Activated T-cell treated with anti-CD3 and anti-CD28 coated beads, Interleukin-2, amount 50 U/mL, for 4 hours (primary cell): ENCODE measurements at regions not wholly inside any gene's neighbourhood (a gene's known extent, or its start where the extent isn't known, plus 50 kb on each side); places are given as distances from the start of the nearest gene placed in this dataset.

Source experiments
- ATAC-seq, 2 donors: fragments of 200-7000 bp; cut with Tn5 transposase; one replicate each; pipeline ENCODE4 v1.10.0; 2021
- DNase-seq: peaks from one replicate; pipeline ENCODE4 v3.0.0-alpha.2; 2020
- H3K27me3 Mint-ChIP-seq: one replicate; pipeline ENCODE4 v1.8.0; 2021; ENCODE audit warnings: low read depth, mixed read lengths
- H3K36me3 Mint-ChIP-seq: one replicate; pipeline ENCODE4 v1.8.0; 2022; ENCODE audit warnings: mixed read lengths; ENCODE audit not compliant: insufficient read depth
- H3K4me1 Mint-ChIP-seq: one replicate; pipeline ENCODE4 v1.8.0; 2021; ENCODE audit warnings: low read depth, mixed read lengths
- H3K4me3 Mint-ChIP-seq: one replicate; pipeline ENCODE4 v1.8.0; 2021; ENCODE audit warnings: mild to moderate bottlenecking, moderate library complexity, mixed read lengths
- H3K9me3 Mint-ChIP-seq: one replicate; pipeline ENCODE4 v1.8.0; 2021; ENCODE audit warnings: mixed read lengths

- Mint-ChIP-seq H3K4me1 (no peaks in the 10 kb centered on the region), H3K9me3 (no peaks in the 10 kb centered on the region), H3K36me3 (no peaks in the 10 kb centered on the region), H3K4me3 (no peak overlapping the region), H3K27me3 (peaks cover 8% of the 10 kb centered on the region)
- no peak for DNase-seq
- ATAC-seq = no peak
Observed at GRCh38 chr1:38546636-38547035, 312.9 kb downstream of the RRAGC start.

GRCh38 chr1:38541223-38541622 lies 318.3 kb downstream of the RRAGC start:
- no peak for ATAC-seq
- no peak for DNase-seq

DNA sequence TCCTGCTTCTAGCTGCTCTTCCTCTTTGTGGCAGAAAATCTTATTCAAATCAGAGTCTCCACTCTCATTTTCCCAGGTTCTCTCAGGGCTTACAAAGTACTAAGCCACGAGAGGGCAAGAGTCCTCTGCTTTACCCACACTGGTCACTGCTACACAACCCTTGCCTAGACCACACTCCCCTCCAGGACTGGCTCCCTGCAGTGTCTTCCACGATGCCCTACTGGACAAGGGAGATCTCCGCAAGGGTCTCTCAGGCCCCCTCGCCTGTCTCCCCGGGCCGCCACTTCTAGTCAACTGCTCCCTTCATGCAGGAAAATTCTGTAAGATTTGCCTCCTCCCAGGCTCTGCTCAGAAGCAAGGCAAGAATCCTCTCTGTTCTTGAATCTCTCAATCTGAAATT lies 319.6 kb downstream of the RRAGC start:
- no peak for DNase-seq
- Mint-ChIP-seq H3K4me3 (no peak overlapping the region), H3K9me3 (no peaks in the 10 kb centered on the region), H3K36me3 (no peaks in the 10 kb centered on the region), H3K4me1 (no peaks in the 10 kb centered on the region), H3K27me3 (peaks cover 14% of the 10 kb centered on the region)
- no peak for ATAC-seq

More at GRCh38 chr1:38541223-38541622, 318.3 kb downstream of the RRAGC start:
- Mint-ChIP-seq H3K4me3 (no peak overlapping the region), H3K4me1 (no peaks in the 10 kb centered on the region), H3K9me3 (no peaks in the 10 kb centered on the region), H3K27me3 (peaks cover 14% of the 10 kb centered on the region), H3K36me3 (no peaks in the 10 kb centered on the region)

- ATAC-seq (no peak), DNase-seq (no peak)
- Mint-ChIP-seq H3K4me1 (peaks cover 1% of the 10 kb centered on the region), H3K36me3 (no peaks in the 10 kb centered on the region), H3K4me3 (no peak overlapping the region), H3K27me3 (peaks cover 14% of the 10 kb centered on the region), H3K9me3 (no peaks in the 10 kb centered on the region)
Observed at GRCh38 chr1:38538834-38539233, 320.7 kb downstream of the RRAGC start.

- no peaks in the 10 kb centered on the region for H3K36me3 Mint-ChIP-seq
- peaks cover 5% of the 10 kb centered on the region for H3K4me1 Mint-ChIP-seq
- H3K27me3 Mint-ChIP-seq = peaks cover 14% of the 10 kb centered on the region
- H3K4me3 Mint-ChIP-seq = no peak overlapping the region
- DNase-seq (no peak), ATAC-seq (no peak)
- H3K9me3 Mint-ChIP-seq = no peaks in the 10 kb centered on the region
Observed at GRCh38 chr1:38536089-38536488, 323.5 kb downstream of the RRAGC start.

- ATAC-seq = no peak
- Mint-ChIP-seq H3K4me1 (peaks cover 5% of the 10 kb centered on the region), H3K9me3 (no peaks in the 10 kb centered on the region), H3K36me3 (no peaks in the 10 kb centered on the region), H3K27me3 (peaks cover 10% of the 10 kb centered on the region), H3K4me3 (no peak overlapping the region)
- DNase-seq = no peak
Observed at GRCh38 chr1:38534473-38534823, 325.1 kb downstream of the RRAGC start.

GRCh38 chr1:38533772-38534472 lies 325.6 kb downstream of the RRAGC start:
- no peaks in the 10 kb centered on the region for H3K36me3 Mint-ChIP-seq
- no peaks in the 10 kb centered on the region for H3K9me3 Mint-ChIP-seq

GRCh38 chr1:38530957-38531356 lies 328.6 kb downstream of the RRAGC start:
- Mint-ChIP-seq H3K4me1 (peaks cover 17% of the 10 kb centered on the region), H3K4me3 (no peak overlapping the region), H3K9me3 (no peaks in the 10 kb centered on the region), H3K36me3 (no peaks in the 10 kb centered on the region), H3K27me3 (peaks cover 7% of the 10 kb centered on the region)
- no peak for DNase-seq
- no peak for ATAC-seq

More at GRCh38 chr1:38533772-38534472, 325.6 kb downstream of the RRAGC start:
- H3K4me1 Mint-ChIP-seq = peaks cover 5% of the 10 kb centered on the region
- no peak for DNase-seq
- peaks cover 9% of the 10 kb centered on the region for H3K27me3 Mint-ChIP-seq
- peak; percentile 95 for ATAC-seq
- no peak overlapping the region for H3K4me3 Mint-ChIP-seq

DNA sequence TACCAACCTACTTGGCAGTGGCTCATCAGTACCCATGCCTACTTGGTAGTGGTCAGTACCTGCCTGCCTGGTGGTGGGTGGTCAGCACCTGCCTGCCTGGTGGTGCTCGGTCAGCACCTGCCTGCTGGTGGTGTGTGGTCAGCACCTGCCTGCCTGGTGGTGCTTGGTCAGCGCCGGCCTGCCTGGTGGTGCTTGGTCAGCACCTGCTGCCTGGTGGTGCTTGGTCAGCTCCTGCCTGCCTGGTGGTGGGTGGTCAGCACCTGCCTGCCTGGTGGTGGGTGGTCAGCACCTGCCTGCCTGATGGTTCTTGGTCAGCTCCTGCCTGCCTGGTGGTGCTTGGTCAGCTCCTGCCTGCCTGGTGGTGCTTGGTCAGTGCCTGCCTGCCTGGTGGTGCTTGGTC lies 329.6 kb downstream of the RRAGC start:
- Mint-ChIP-seq H3K27me3 (peaks cover 7% of the 10 kb centered on the region), H3K4me1 (peaks cover 17% of the 10 kb centered on the region), H3K36me3 (no peaks in the 10 kb centered on the region), H3K4me3 (no peak overlapping the region), H3K9me3 (no peaks in the 10 kb centered on the region)
- DNase-seq (no peak), ATAC-seq (no peak)

DNA sequence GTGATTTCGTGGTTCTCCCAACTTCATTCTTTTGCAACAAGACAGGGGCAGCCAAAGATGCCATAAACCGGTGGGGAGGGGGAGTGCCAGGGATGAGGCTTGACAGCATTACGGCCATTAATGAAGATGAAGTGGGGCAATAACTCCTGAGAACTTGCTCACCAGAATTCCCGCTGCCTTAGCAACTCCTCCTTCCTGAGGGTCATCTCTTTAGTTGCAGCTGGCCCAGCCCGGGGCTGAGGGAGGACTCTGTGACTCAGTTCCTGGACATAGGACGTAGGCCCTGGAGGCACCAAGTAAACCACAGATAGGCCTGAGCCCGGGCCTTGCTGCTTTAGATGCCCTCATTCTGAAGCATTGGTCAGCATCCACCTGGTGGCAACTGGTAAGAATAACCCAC lies 330.2 kb downstream of the RRAGC start:
- Mint-ChIP-seq H3K4me3 (no peak overlapping the region), H3K27me3 (peaks cover 10% of the 10 kb centered on the region), H3K4me1 (peaks cover 17% of the 10 kb centered on the region), H3K36me3 (no peaks in the 10 kb centered on the region), H3K9me3 (no peaks in the 10 kb centered on the region)
- ATAC-seq (no peak), DNase-seq (no peak)

- no peak overlapping the region for H3K4me3 Mint-ChIP-seq
- H3K36me3 Mint-ChIP-seq = no peaks in the 10 kb centered on the region
- H3K27me3 Mint-ChIP-seq = peaks cover 14% of the 10 kb centered on the region
- H3K9me3 Mint-ChIP-seq = no peaks in the 10 kb centered on the region
- H3K4me1 Mint-ChIP-seq = peaks cover 14% of the 10 kb centered on the region
- no peak for DNase-seq
- no peak for ATAC-seq
Observed at GRCh38 chr1:38528623-38529022, 330.9 kb downstream of the RRAGC start.

DNA sequence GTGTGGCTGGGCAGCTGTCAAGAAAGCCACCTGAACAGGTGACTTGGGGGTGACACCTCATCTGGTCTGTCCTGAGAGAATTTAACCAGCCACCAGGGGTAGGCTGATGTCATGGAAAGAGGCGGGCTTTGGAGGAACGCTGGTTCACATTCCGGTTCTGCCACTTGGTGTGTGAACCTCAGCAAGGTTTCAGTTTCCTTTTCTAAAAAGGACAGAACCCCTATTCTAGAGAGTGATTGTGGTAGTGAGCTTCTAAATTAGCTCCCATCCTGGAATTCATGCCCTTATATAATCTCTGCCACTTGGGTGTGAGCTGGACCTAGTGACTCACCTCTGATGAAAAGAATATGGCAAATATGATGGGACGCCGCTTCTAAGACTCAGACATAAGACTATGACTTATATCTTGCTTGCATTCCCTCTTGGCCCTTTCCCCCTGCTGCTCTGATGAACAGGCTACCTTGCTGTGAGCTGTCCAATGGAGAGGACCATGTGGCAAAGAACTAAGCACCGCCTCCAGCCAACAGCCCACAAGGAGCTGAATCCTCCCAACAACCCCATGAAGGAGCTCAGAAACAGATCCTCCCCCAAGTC lies 332.1 kb downstream of the RRAGC start:
- peaks cover 12% of the 10 kb centered on the region for H3K4me1 Mint-ChIP-seq
- ATAC-seq (peak; percentile 79 to 83), DNase-seq (peak; percentile 51)
- H3K4me3 Mint-ChIP-seq = no peak overlapping the region
- H3K9me3 Mint-ChIP-seq = no peaks in the 10 kb centered on the region
- peaks cover 19% of the 10 kb centered on the region for H3K27me3 Mint-ChIP-seq
- H3K36me3 Mint-ChIP-seq = no peaks in the 10 kb centered on the region

- Mint-ChIP-seq H3K9me3 (no peaks in the 10 kb centered on the region), H3K4me3 (no peak overlapping the region), H3K27me3 (peaks cover 22% of the 10 kb centered on the region), H3K4me1 (peaks cover 12% of the 10 kb centered on the region), H3K36me3 (no peaks in the 10 kb centered on the region)
- no peak for ATAC-seq
- DNase-seq = no peak
Observed at GRCh38 chr1:38526046-38526445, 333.5 kb downstream of the RRAGC start.

GRCh38 chr1:38525343-38526043 lies 334.1 kb downstream of the RRAGC start:
- no peak for DNase-seq
- no peak for ATAC-seq
- Mint-ChIP-seq H3K36me3 (no peaks in the 10 kb centered on the region), H3K4me1 (peaks cover 12% of the 10 kb centered on the region), H3K4me3 (no peak overlapping the region), H3K9me3 (no peaks in the 10 kb centered on the region), H3K27me3 (peaks cover 22% of the 10 kb centered on the region)
